Keratinocyte (primary cell): ENCODE measurements at regions not wholly inside any gene's neighbourhood (a gene's known extent, or its start where the extent isn't known, plus 50 kb on each side); places are given as distances from the start of the nearest gene placed in this dataset.

Experiments
- EZH2 ChIP-seq: IDR thresholded peaks from one replicate; pipeline ENCODE4 v1.6.1; 2012; ENCODE audit warnings: inconsistent platforms, mild to moderate bottlenecking, low read length, moderate library complexity
- TF ChIP-seq, protein P1 (sequence below), 3 experiments: IDR thresholded peaks in 1 of 3; conservative IDR thresholded peaks in 1 of 3; optimal IDR thresholded peaks in 1 of 3; 2 replicates in 2 of 3; 3 replicates in 1 of 3; pipeline versions ENCODE3 to v1.5.1; 2011; ENCODE audit warnings: low read length in 3 of 3, mild to moderate bottlenecking in 3 of 3, moderate library complexity in 2 of 3, control low read depth in 1 of 3, inconsistent platforms in 1 of 3; ENCODE audit not compliant: insufficient read depth in 2 of 3; ENCODE audit errors: extremely low read depth in 1 of 3

- TF ChIP-seq, protein P1, sequence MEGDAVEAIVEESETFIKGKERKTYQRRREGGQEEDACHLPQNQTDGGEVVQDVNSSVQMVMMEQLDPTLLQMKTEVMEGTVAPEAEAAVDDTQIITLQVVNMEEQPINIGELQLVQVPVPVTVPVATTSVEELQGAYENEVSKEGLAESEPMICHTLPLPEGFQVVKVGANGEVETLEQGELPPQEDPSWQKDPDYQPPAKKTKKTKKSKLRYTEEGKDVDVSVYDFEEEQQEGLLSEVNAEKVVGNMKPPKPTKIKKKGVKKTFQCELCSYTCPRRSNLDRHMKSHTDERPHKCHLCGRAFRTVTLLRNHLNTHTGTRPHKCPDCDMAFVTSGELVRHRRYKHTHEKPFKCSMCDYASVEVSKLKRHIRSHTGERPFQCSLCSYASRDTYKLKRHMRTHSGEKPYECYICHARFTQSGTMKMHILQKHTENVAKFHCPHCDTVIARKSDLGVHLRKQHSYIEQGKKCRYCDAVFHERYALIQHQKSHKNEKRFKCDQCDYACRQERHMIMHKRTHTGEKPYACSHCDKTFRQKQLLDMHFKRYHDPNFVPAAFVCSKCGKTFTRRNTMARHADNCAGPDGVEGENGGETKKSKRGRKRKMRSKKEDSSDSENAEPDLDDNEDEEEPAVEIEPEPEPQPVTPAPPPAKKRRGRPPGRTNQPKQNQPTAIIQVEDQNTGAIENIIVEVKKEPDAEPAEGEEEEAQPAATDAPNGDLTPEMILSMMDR (optimal IDR thresholded peaks at IDR 0.05 in 1 of 3, IDR thresholded peaks at IDR 0.05 in 1 of 3, conservative IDR thresholded peaks at IDR 0.05 in 1 of 3; ENCODE audit: extremely low read depth in 1 of 3, insufficient read depth in 2 of 3, low read length in 3 of 3): no peak
- TF ChIP-seq EZH2: no peak
These were observed 470.9 kb upstream of the STXBP6 start for GRCh38 chr14:25520821-25521220.
